ENCODE measurements at regions not wholly inside any gene's neighbourhood (a gene's known extent, or its start where the extent isn't known, plus 50 kb on each side); places are given as distances from the start of the nearest gene placed in this dataset.
"Not testable (repeated sequence)": the region's sequence is repeated elsewhere in the genome, so short reads cannot be mapped to it uniquely, and the experiment has no call there.

DNA sequence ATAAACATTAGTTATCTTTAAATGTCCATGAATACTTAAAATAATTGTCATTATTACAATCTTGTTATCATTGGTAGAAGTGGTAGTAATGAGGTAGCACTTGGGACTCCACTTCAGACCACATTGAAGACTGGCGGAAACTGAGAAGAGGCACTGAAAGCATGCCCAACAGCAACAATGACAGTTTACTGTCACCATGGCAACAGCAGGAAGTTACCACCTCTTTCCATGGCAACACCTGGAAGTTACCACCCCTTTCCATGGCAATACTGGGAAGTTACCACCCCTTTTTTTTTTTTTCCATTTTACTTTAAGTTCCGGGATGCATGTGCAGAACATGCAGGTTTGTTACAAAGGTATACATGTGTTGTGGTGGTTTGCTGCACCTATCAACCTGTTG is 494.9 kb upstream of the RBFOX1 start:
- DNase-seq, result no peak

DNA sequence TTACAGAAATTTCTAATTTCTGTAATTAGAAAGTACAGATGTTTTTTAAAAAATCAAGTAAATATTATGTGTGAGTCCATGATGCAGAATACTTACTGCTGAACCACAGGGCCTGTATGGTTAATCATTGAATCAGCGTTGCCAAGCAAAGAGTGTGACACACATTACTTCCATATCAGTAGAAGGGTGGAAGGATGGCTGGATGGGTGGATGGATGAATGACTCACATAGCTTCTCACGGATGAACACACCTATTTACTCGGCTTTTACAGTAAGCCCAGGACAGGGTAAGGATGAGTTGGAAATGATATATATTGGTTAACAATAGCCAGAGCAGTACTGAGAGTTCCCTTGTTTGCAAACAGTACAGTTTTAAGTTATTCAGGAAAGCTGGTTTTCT is 495.9 kb upstream of the RBFOX1 start:
- DNase-seq, result no peak

DNA sequence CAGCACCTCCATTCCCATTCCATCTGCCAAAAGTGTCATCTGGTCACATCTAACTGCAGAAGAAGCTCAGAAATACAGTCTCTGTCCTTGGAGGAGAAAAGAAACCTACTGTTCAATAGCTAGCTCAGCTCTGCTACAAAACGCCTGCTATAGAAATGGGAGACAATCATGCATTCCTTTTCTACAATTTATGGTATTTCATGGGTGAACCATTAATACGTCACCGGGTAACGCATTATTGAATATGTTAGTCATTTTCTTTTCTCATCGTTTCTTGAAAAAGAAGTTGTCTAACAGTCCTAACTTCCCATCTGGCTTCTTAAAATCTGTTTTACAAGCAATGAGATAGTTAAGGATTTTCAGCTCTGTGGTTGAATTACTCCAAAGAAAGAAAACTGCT is 496.7 kb upstream of the RBFOX1 start:
- DNase-seq, result no peak

DNA sequence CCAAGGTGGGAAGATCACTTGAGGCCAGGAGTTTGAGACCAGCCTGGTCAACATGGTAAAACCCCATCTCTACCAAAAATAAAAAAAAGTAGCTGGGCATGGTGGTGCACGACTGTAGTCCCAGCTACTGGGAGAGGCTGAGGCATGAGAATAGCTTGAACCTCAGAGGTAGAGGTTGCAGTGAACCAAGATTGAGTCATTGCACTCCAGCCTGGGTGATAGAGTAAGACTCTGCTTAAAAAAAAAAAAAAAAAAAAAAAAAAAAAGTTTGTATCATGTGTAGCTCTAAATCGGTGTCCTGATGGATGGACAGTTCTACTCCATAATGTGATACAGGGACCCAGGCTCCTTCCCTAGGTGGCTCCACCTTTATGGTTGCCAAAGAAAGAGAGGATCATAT is 497.1 kb upstream of the RBFOX1 start:
- DNase-seq, result no peak

DNA sequence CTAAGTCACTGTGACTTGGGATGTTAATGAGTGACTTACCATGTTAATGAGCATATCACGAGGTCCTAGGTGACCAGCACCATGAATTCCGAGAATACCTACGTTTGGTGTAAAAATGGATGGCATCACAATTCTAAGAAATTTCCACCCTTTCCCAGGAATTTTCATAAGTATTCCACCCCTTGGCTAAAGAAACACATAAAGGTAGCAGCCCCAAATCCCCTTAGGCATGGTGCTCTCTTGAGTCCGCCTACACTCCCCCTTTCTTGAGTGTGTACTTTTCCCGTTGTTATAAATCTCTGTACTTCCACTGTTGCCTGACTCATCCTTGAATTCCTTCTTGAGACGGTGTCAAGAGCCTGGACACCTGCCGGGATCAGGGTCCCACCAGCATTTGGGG is 504.0 kb upstream of the RBFOX1 start:
- DNase-seq, result no peak

DNA sequence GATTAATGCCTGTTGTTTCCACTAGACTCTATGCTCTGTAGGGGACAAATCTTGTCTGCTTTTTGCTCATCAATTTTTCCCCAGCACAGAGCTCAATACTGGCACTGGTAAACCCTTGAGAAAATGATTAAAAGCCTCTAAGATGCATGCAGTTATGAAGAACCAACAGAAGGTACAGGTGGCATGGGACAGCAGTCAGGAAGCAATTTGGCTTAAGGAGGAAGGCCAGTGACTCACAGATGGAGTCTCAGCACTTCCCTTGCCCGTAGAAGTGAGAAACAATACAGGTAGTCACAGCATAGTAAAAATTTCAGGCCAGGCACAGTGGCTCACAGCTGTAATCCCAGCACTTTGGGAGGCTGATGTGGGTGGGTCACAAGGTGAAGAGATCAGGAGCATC is 504.7 kb upstream of the RBFOX1 start:
- no peak for DNase-seq

DNA sequence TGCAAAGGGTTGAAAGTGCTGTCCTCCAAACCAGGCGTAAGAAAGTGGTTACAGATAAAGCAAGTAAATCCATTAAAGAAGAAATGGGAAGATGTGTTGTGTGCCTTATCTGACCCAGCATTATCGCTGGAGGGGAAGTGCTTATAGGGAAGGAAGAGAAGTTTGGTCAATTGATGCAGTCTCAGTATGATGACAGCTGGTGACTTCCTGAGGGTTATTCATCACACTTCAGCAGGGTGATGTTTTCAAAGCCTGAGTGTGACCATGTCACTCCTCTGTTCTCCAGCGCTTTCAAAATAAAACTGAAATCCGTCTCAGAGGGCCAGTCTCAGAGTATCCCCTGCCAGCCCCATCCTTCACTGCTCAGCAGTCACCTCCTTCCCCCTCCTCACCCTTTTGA is 505.4 kb upstream of the RBFOX1 start:
- DNase-seq, result no peak

DNA sequence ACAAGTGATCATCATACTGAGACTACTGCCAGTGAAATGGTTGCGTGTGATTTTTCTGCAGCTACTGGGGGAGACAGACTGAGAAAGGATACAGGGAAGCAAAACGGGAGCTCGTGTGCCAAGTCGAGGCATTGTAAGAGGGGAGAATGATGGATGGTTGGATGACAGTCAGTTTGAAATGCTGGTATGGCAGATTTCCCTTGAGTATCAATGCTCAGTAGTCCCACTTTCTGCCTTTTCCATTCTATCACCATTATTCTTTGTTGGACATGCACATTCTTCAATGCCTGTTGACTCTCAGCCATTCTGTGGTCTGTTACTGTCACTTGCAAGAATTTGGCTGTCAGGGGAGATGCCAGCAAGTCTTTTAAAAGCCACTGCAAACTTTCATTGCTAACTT is 510.6 kb upstream of the RBFOX1 start:
- DNase-seq, result no peak

DNA sequence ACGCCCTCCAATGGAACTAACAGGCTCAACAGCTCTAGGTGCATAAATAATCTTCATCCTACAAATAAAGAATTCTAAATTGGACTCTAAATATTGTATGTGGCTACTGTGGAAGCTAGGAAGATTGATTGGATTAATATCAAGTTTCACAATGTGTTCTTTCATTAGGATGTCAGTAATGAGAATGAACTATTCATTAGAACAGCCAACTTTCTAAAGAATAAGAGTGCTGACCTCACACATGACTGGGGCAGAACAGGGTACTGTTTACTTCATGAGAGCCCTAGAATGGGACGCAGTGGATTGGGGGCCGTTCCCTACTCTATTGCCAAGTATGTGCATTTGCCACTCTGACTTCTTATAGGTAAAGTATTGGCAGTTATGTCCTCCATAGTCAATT is 528.2 kb upstream of the RBFOX1 start:
- no peak for DNase-seq

DNA sequence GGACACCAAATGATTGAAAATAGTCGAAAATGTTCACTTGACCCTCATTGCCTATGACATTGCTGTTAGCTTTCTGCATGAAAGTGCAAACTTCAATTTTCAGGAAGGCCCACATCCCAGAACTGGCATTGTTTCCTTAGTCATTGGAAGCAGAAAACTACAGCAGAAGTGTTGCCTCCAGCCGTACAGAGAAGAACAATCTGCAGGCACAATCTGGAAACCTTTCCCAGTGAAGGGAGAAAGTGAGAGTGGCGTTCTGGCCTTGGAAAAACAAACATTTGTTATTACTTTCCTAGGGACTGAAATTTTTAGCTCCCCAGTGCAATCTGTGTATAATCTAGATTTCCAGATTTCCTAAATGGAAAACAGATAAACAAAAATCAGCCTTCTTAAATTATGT is 529.5 kb upstream of the RBFOX1 start:
- no peak for DNase-seq

DNA sequence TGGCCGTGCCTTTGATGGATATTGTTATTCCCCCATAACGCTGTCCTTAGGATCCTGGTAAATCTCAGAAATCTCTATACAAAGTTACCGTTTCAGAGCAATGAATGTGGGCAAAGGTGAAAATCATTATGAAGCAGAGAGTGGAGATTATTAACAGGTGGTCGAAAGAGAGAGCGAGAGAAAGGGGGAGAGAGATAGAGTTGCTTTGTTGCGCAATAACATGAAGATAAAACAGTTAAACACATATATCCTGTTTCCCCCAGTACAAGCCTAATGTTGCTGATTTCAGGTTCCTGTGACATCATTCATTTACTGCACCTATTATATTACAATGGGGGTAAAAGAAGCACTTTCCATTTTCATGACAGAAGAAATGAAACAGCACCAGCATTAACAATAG is 535.4 kb upstream of the RBFOX1 start:
- no peak for DNase-seq

DNA sequence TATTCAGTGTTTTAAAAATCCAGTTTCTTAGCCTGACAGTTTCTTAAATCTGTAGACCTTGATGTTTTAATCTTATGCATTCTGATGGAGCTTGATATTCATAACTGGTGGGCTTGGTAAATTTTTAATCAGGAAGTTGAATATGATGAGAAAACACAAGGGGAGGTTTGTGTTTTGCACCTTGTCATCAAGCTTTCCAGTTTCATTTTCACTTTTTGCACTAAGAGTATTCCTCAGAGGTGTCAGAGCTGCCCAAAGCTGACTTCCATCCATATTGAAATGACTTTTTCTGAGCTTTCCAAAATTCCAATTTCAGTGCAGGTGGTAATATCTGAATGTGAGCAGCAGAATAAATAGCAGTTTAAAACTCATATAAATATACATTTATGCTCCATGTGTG is 555.0 kb upstream of the RBFOX1 start:
- no peak for DNase-seq

DNA sequence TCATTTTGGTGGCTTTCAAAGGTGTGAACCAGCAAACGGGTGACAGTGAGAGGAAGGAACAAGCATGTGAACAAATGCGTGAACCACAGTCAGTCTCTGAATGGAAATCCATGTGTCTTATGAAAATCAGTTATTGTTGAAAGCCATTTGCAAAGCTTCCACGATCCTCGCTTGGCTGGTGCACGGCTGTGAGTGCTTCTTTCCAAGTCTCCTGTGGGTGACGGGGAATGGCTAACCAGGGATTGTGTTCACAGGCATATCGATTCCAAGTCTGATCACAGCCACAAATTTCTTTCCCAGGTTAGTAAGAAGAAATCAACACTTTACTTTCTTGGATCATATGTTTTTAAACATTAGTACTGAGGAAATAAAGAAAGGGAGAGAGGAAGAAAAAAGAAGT is 556.9 kb upstream of the RBFOX1 start:
- no peak for DNase-seq

DNA sequence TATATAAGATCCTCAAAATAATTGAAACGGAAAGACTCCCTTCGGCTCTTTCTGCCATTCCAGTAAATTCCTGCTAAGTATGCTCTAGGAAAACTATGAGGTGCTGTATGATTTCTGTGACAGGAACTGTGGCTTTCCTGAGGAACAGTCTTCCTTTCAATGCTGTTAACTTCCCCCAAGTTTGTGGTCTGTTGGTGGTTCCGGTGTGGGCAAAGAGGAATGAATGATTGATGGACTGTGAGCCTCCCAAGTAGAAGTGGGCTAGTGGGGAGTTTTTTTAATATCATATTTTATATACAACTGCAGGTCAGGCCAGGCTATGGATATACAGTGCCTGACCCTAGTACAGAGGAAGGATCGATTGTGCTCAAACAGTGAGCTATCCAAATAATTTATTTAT is 560.7 kb upstream of the RBFOX1 start:
- no peak for DNase-seq

DNA sequence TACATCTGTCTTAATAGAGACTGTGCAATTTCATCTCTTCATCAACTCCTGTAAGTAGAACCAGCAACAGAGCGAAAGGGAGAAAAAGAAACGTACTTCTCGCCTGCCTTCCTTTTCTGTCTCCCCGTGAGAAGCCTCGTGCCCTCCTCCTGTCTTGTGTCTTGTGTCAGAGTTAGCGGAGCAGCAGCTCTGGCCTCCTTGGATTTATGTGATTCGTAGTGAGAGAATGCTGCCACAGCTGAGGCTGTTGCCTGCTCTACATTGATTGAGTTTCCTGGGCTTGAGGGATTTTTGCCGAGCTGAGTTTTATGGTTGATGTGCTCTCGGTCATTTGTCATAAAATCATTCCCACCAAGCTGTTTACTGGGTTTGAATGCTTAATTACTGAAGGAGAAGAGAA is 579.1 kb upstream of the RBFOX1 start:
- DNase-seq, result no peak

DNA sequence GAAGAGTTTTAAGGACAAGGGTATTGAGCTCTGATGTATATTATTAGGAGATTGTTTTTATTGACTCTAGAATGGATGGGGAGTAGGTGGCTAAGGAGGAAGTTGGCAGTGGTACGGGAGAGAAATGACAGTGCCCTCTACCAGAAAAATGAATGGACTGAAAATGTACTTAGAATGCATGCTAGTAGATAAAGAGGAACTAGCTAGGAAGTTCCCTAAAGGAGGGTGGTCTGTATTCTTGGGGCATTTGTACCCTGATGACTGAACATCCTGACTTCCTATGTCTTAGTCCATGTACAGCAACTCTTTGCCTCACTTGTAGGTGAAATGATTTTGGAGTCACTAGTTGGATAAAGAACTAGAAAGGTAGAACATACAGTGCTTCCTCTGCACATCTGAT is 581.5 kb upstream of the RBFOX1 start:
- DNase-seq, result no peak

DNA sequence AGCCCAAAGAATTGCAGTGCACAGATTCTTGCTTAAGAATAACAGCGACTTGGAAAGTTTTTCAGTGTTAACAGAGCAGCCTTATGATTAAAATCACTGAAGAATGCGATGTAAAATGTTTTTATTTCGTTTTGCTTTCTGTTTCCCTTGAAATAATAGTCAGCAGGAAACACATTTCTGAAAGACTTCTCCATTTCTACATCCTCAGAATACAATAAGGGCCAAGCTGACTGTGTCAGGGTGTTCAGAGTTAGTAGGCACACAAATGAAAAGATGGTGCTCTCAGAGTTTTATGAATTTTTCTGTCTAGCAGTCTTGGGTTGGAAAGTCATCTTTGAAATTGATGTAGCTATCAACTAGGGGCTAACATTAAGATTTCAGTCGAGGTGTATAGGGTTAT is 582.9 kb upstream of the RBFOX1 start:
- no peak for DNase-seq

DNA sequence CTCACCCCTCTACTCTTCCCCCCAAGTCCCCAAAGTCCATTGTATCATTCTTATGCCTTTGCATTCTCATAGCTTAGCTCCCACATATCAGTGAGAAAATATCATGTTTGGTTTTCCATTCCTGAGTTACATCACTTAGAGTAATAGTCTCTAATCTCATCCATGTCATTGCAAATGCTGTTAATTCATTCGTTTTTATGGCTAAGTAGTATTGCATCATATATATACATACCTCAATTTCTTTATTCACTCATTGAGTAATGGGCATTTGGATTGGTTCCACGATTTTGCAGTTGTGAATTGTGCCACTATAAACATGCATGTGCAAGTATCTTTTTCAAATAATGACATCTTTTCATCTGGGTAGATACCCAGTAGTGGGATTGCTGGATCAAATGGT is 596.3 kb upstream of the RBFOX1 start:
- not testable (repeated sequence) for DNase-seq

DNA sequence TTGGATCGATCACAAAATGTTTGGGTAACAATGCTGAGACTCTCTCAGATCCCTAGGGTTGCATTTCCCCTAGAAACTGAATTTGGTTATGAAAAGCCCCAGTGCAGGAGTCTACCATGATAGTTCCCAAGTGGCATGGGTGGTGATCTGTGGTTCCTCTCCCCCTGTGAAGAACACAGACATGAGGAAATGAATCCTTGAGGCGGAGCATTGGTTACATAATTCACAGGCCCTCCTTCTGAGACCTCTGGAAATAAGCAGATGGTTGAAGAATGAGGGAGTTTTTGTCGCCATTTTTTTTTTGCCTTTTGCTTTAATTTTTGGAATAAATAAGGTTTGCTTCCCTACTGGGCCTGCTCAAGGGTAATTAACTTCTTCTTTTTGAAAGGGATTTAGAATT is 597.0 kb upstream of the RBFOX1 start:
- DNase-seq, result no peak

DNA sequence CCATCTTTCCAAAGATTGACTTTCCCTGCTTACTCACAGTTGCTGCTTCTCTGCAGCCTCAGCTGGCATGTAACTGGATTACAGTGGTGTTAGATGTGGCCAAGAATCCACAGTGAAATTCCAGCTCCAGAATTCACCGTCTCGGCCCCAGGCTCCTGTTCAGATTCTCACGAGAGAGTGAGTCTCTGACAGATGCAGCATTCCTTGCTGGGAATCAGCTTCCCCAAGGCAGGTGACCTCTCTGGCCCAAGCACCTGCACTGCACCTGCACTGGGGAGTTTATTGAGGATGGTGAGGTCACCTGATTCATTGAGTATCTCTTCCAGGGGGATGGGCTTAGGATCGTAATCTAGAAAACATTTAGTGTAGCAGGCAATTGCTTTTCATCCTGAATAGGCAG is 600.5 kb upstream of the RBFOX1 start:
- no peak for DNase-seq

DNA sequence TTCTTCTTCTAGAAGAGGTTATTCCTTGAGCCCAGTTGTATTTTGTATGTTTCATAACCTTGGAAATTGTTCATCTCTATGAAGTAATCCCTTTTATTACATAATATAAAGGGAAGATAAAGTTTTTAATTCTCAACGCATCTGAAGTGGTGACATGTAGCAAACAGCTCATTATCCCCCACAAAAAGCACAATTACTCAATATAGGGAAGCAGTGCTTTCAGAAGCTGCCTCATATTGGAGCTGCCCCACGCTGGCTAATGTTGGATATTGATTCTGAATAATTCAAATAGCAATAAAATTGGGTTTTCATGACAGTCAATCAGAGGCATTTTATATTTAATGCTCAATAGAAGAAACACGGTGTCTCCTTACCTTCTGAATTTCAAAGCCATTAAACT is 604.3 kb upstream of the RBFOX1 start:
- DNase-seq, result no peak

DNA sequence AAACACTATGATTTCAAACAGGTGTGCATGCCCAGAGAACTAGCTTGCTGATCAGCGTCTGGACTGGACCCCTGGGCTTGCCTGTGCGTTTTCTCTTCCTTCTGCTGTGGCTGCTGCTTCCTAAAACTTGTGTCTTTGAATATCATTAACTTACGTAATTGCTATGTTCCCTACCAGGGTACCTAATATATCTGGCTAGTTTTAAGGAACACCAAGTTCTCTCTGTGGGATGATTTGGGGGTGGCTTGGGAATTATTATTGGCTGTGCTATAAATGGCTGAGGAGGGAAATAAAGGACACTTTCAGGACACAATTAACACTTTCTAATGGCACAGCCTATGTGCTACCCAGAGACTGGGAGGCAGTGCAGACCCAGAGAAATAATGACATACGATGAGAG is 606.0 kb upstream of the RBFOX1 start:
- DNase-seq, result no peak

DNA sequence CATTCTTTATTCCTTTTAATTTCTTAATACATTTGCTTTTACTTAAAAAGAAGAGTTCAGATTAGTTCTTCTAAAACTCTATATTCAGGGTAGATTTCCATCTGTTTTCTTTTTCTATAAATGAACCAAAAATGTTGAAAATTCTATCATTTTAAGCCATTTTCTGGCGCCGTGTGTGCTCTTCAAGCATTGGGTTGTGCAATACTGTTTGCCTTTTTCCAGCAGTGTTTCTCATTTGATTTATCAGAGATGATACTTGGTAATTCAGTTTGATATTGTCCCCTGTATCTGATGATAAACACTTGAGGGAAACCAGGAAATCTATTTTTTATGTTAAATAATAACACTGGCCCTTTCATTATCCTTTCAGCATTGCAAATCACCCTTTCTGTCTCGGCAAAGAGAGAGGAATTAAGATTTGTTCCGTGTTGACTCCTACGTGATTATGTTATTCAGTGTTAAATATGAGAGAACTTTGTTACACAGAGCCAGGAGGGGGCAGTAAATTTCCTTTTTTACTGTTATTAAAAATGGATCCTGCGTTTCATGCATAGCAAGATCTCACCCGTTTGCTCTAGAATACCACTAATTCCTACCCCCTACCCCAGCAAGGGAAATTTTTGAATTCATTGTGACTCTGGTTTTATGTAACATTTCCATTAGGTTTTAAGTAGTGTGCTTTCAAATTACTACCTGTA is 606.9 kb upstream of the RBFOX1 start:
- no peak for DNase-seq

DNA sequence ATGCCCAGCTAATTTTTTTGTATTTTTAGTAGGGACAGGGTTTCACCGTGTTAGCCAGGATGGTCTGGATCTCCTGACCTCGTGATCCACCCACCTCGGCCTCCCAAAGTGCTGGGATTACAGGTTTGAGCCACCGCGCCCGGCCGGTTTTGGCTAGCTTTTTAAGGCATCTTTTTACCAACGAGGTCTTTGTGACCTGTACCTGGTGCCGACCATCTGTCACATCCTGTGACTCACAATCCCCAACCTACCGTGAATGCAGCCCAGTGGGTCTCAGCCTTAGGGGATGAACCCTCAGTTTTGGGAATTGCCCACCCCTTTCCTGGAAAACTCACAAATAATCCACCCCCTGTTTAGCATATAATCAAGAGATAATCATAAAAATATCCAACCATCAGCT is 607.4 kb upstream of the RBFOX1 start:
- not testable (repeated sequence) for DNase-seq

DNA sequence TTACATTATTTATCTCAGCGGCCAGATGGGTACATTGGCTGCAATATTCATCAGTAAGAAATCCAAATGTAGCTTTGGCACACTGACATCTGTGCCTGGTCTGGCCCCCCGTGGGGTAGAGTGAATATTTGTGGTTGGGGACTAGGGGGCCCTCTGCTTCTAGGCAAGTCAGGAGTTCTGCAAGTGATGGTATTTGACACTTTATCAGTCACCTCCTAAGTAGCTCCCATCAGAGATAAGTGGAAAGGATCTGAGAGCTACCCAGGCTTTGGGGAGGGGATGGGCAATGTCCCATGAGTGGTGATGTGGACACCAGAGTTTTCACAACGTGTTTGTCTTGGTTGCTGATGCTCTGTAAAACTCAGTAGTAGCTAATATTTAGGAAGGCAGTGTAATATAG is 609.9 kb upstream of the RBFOX1 start:
- no peak for DNase-seq

DNA sequence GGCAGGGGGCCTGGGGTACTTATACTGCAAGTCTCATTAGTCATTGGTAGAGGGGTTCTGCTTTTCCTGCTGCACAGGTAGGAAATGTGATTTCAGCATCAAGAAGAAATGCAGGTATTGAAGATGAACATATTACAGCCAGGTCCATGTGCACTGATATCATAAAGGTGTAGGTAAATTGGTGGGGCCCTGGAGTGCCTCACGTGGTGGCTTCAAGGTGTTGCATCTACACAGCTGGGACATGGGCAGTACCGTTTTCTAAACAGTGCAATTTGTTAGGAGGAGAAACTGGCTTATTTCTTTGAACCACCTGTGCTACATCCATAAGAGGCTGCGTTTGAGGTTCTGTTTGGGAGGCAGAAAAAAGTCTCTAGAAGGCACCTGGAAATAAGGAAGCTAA is 618.1 kb upstream of the RBFOX1 start:
- DNase-seq, result no peak
